H1 (cell line): ENCODE measurements at regions not wholly inside any gene's neighbourhood (a gene's known extent, or its start where the extent isn't known, plus 50 kb on each side); places are given as distances from the start of the nearest gene placed in this dataset.
A peak's percentile ranks its signal among the peaks of the same experiment; 100 is the strongest.

Experiments used
- CTCF ChIA-PET: fragments of 300-600 bp; sonication (Branson Sonifier 250); formaldehyde crosslinking; loops from one replicate; lab custom pipeline; 2021; ENCODE audit not compliant: partially characterized antibody; lab: Charles Lee
- POLR2A ChIA-PET: fragments of 300-600 bp; sonication (Branson Sonifier 250); formaldehyde crosslinking; loops from one replicate; lab custom pipeline; 2021; ENCODE audit warnings: inconsistent platforms; ENCODE audit not compliant: partially characterized antibody; lab: Charles Lee
- DNase-seq, 2 experiments: peaks; one replicate each; pipeline versions ENCODE4 v3.0.0 to v3.0.0-alpha.2; 2010 to 2022; ENCODE audit warnings: low spot score in 2 of 2, low read depth in 1 of 2, mixed read lengths in 1 of 2
- FAIRE-seq: peaks from 2 replicates; lab custom pipeline; 2011; peaks lifted over from hg19 to GRCh38; lab: Jason Lieb, UNC
- H2AFZ ChIP-seq: 2 replicates; pipeline ENCODE4 v1.8.1; 2012; ENCODE audit warnings: low read length, inconsistent platforms
- H2AK5ac ChIP-seq: 2 replicates; pipeline ENCODE4 v1.6.1; 2013; ENCODE audit warnings: low read depth, low read length
- H2BK120ac ChIP-seq: replicated peaks from 2 replicates; pipeline ENCODE3; 2013; ENCODE audit warnings: low read depth, low read length, inconsistent platforms
- H2BK12ac ChIP-seq: 2 replicates; pipeline ENCODE4 v1.6.1; 2013; ENCODE audit warnings: low read depth, low read length
- H2BK15ac ChIP-seq: 2 replicates; pipeline ENCODE4 v1.6.1; 2013; ENCODE audit warnings: low read length
- H2BK20ac ChIP-seq: 2 replicates; pipeline ENCODE4 v1.6.1; 2013; ENCODE audit warnings: low read length
- H2BK5ac ChIP-seq: 2 replicates; pipeline ENCODE4 v1.6.1; 2013; ENCODE audit warnings: low read depth, low read length
- H3K14ac ChIP-seq: 2 replicates; pipeline ENCODE4 v1.6.1; 2013; ENCODE audit warnings: inconsistent platforms; ENCODE audit not compliant: insufficient read length
- H3K18ac ChIP-seq: 2 replicates; pipeline ENCODE4 v1.6.1; 2013; ENCODE audit warnings: low read length; ENCODE audit errors: extremely low read depth
- H3K23ac ChIP-seq: 2 replicates; pipeline ENCODE4 v1.6.1; 2013; ENCODE audit warnings: inconsistent platforms; ENCODE audit not compliant: insufficient read length
- H3K23me2 ChIP-seq: 2 replicates; pipeline ENCODE4 v1.6.1; 2013; ENCODE audit warnings: low read depth, low read length
- H3K27ac ChIP-seq: 2 replicates; pipeline ENCODE4 v1.6.1; 2011; ENCODE audit warnings: low read depth, low read length, inconsistent platforms
- H3K27me3 ChIP-seq, 4 experiments: replicated peaks in 1 of 4; 1 replicate in 1 of 4; 2 replicates in 3 of 4; pipeline versions ENCODE4 v1.6.1 to v1.8.1; 2011 to 2013; ENCODE audit warnings: low read length in 3 of 4, mild to moderate bottlenecking in 3 of 4, inconsistent platforms in 2 of 4, mixed read lengths in 2 of 4, moderate library complexity in 1 of 4; ENCODE audit not compliant: control insufficient read depth in 3 of 4, insufficient read depth in 3 of 4; ENCODE audit errors: extremely low read depth in 1 of 4
- H3K36me3 ChIP-seq, 4 experiments: 2 replicates each; pipeline versions ENCODE4 v1.6.1 to v1.8.1; 2011 to 2013; ENCODE audit warnings: mild to moderate bottlenecking in 4 of 4, low read length in 3 of 4, moderate library complexity in 2 of 4, control low read depth in 1 of 4, inconsistent platforms in 1 of 4; ENCODE audit not compliant: insufficient read depth in 4 of 4, control insufficient read depth in 2 of 4
- H3K4ac ChIP-seq: replicated peaks from 2 replicates; pipeline ENCODE3; 2013; ENCODE audit warnings: low read length, low read depth, mixed read lengths, inconsistent platforms; ENCODE audit not compliant: insufficient read length
- H3K4me1 ChIP-seq, 4 experiments: replicated peaks in 1 of 4; 1 replicate in 1 of 4; 2 replicates in 3 of 4; pipeline versions ENCODE4 v1.6.1 to v1.8.1; 2011 to 2013; ENCODE audit warnings: low read length in 3 of 4, inconsistent platforms in 2 of 4, mixed read lengths in 1 of 4; ENCODE audit not compliant: insufficient read depth in 4 of 4, control insufficient read depth in 3 of 4
- H3K4me2 ChIP-seq, 2 experiments: 2 replicates each; pipeline versions ENCODE4 v1.6.1 to v1.8.1; 2011 to 2013; ENCODE audit warnings: low read depth in 2 of 2, low read length in 2 of 2, control low read depth in 1 of 2, inconsistent platforms in 1 of 2, mild to moderate bottlenecking in 1 of 2; ENCODE audit not compliant: insufficient read depth in 1 of 2
- H3K4me3 ChIP-seq, 4 experiments: fragments of 200-600, 300-600 bp in 1 of 4; sonication (generic), shearing (Covaris generic), sonication (Bioruptor Twin) in 1 of 4; 2 replicates each; pipeline versions ENCODE4 v1.5.1 to v1.8.1; 2011 to 2016; ENCODE audit warnings: low read length in 4 of 4, low read depth in 3 of 4, control low read depth in 2 of 4, inconsistent platforms in 2 of 4, mild to moderate bottlenecking in 2 of 4, mixed read lengths in 1 of 4, moderate library complexity in 1 of 4; ENCODE audit not compliant: insufficient read depth in 2 of 4; ENCODE audit errors: extremely low read depth in 1 of 4
- H3K56ac ChIP-seq: replicated peaks from 2 replicates; pipeline ENCODE3; 2013; ENCODE audit warnings: low read depth, mild to moderate bottlenecking, mixed read lengths, low read length, inconsistent platforms; ENCODE audit not compliant: insufficient read length
- H3K79me1 ChIP-seq: 2 replicates; pipeline ENCODE4 v1.6.1; 2013; ENCODE audit warnings: low read depth, low read length, control low read depth
- H3K79me2 ChIP-seq, 2 experiments: 2 replicates each; pipeline versions ENCODE4 v1.6.1 to v1.8.1; 2012 to 2013; ENCODE audit warnings: low read length in 2 of 2, mild to moderate bottlenecking in 2 of 2, inconsistent platforms in 1 of 2; ENCODE audit not compliant: insufficient read depth in 2 of 2, control insufficient read depth in 1 of 2
- H3K9ac ChIP-seq, 4 experiments: replicated peaks in 1 of 4; 1 replicate in 1 of 4; 2 replicates in 3 of 4; pipeline versions ENCODE4 v1.6.1 to v1.8.1; 2011 to 2013; ENCODE audit warnings: low read depth in 3 of 4, low read length in 3 of 4, control low read depth in 2 of 4, mild to moderate bottlenecking in 2 of 4, moderate library complexity in 2 of 4, inconsistent platforms in 1 of 4; ENCODE audit errors: extremely low read depth in 1 of 4
- H3K9me3 ChIP-seq, 2 experiments: 2 replicates each; pipeline versions ENCODE4 v1.6.1 to v1.8.1; 2012 to 2013; ENCODE audit warnings: mild to moderate bottlenecking in 2 of 2, moderate library complexity in 2 of 2, control low read depth in 1 of 2, inconsistent platforms in 1 of 2, low read depth in 1 of 2, low read length in 1 of 2, mixed read lengths in 1 of 2; ENCODE audit not compliant: insufficient read depth in 2 of 2
- H4K20me1 ChIP-seq, 2 experiments: replicated peaks in 1 of 2; 2 replicates each; pipeline versions ENCODE3 to v1.8.1; 2011 to 2013; ENCODE audit warnings: inconsistent platforms in 2 of 2, low read length in 2 of 2, mild to moderate bottlenecking in 1 of 2; ENCODE audit not compliant: insufficient read depth in 2 of 2, control insufficient read depth in 1 of 2
- H4K5ac ChIP-seq: 2 replicates; pipeline ENCODE4 v1.6.1; 2013; ENCODE audit warnings: low read length, low read depth, mixed read lengths, inconsistent platforms; ENCODE audit not compliant: insufficient read length
- H4K8ac ChIP-seq: 2 replicates; pipeline ENCODE4 v1.8.0; 2013; ENCODE audit warnings: mild to moderate bottlenecking, moderate library complexity, low read length, inconsistent platforms; ENCODE audit not compliant: insufficient read depth; ENCODE audit errors: extremely low read depth
- H4K91ac ChIP-seq: replicated peaks from 2 replicates; pipeline ENCODE3; 2013; ENCODE audit warnings: low read length, mixed read lengths, inconsistent platforms; ENCODE audit not compliant: insufficient read length
- BCL11A ChIP-seq, 2 experiments: IDR thresholded peaks; one replicate each; pipeline ENCODE4 v1.6.1; 2011; ENCODE audit warnings: low read depth in 2 of 2, low read length in 2 of 2, mild to moderate bottlenecking in 2 of 2
- CBX5 ChIP-seq: fragments of 300-800, 300-1000 bp; sonication (generic); IDR thresholded peaks from 2 replicates; pipeline ENCODE4 v1.7.1; 2016; ENCODE audit warnings: antibody characterized with exemption, low read length, low read depth
- CHD2 ChIP-seq: IDR thresholded peaks from 2 replicates; pipeline ENCODE4 v1.6.1; 2012; ENCODE audit warnings: low read length, improper control_type of control experiment
- CREB1 ChIP-seq: IDR thresholded peaks from 2 replicates; pipeline ENCODE4 v1.6.1; 2012; ENCODE audit warnings: inconsistent platforms
- CTBP2 ChIP-seq: IDR thresholded peaks from 2 replicates; pipeline ENCODE4 v1.7.0; 2011; ENCODE audit warnings: borderline replicate concordance, mild to moderate bottlenecking, moderate library complexity, mixed read lengths, low read length; ENCODE audit not compliant: insufficient read depth, insufficient read length
- CTCF ChIP-seq, 3 experiments: IDR thresholded peaks; 1 replicate in 2 of 3; 2 replicates in 1 of 3; pipeline versions ENCODE4 v1.5.1 to v1.6.1; 2011; ENCODE audit warnings: low read length in 3 of 3, mild to moderate bottlenecking in 3 of 3, inconsistent platforms in 2 of 3, low read depth in 1 of 3, moderate library complexity in 1 of 3; ENCODE audit not compliant: insufficient read depth in 1 of 3; ENCODE audit errors: control extremely low read depth in 1 of 3
- EP300 ChIP-seq, 2 experiments: IDR thresholded peaks; 1 replicate in 1 of 2; 2 replicates in 1 of 2; pipeline ENCODE4 v1.6.1; 2011 to 2012; ENCODE audit warnings: low read depth in 2 of 2, low read length in 2 of 2, mild to moderate bottlenecking in 2 of 2, borderline replicate concordance in 1 of 2, inconsistent platforms in 1 of 2, moderate library complexity in 1 of 2
- NRF1 ChIP-seq: IDR thresholded peaks from 2 replicates; pipeline ENCODE4 v1.6.1; 2011; ENCODE audit warnings: mild to moderate bottlenecking, low read depth, low read length, improper control_type of control experiment
- RAD21 ChIP-seq, 2 experiments: IDR thresholded peaks in 1 of 2; conservative IDR thresholded peaks in 1 of 2; 2 replicates each; pipeline ENCODE4 v1.6.1; 2011; ENCODE audit warnings: low read depth in 2 of 2, low read length in 2 of 2, improper control_type of control experiment in 1 of 2, inconsistent platforms in 1 of 2, mild to moderate bottlenecking in 1 of 2, moderate library complexity in 1 of 2
- SUZ12 ChIP-seq: fragments of 200-600 bp; sonication (generic); IDR thresholded peaks from 2 replicates; pipeline ENCODE4 v1.6.1; 2012; ENCODE audit warnings: mild to moderate bottlenecking, inconsistent platforms, low read length, moderate library complexity, mixed read lengths
- WGBS, 2 experiments: shearing (Covaris generic) in 1 of 2; methylation state at CpG; one replicate each; pipeline versions ENCODE4 v1.1.6 to v1.1.7; 2013 to 2015; ENCODE audit warnings: low lambda C conversion rate in 2 of 2, mixed read lengths in 2 of 2, inconsistent platforms in 1 of 2, low coverage in 1 of 2, missing lambda C conversion rate in 1 of 2; ENCODE audit not compliant: insufficient replicate concordance in 2 of 2, insufficient coverage in 1 of 2, insufficient read length in 1 of 2; ENCODE audit errors: extremely low coverage in 1 of 2, missing lambda C conversion rate in 1 of 2; 5-methylcytosine and 5-hydroxymethylcytosine counted together

GRCh38 chr10:52951824-52952223, 179.2 kb upstream of the MBL2 start:
- no peak overlapping the region for H3K14ac ChIP-seq
- H4K20me1 ChIP-seq = no peaks in the 10 kb centered on the region
- H3K23ac ChIP-seq = no peak overlapping the region
- no peaks in the 10 kb centered on the region for H3K23me2 ChIP-seq
- DNase-seq (peak; percentile 74 to 87), FAIRE-seq (peak; percentile 92)
- peaks cover 0 to 5% (median 0%) of the 10 kb centered on the region in 4 experiments; a peak in 2 of 7 replicates for H3K4me1 ChIP-seq
- no peak overlapping the region for H2BK15ac ChIP-seq
- peak overlapping the region; percentile 98 for H2BK20ac ChIP-seq
- H3K27ac ChIP-seq = no peak overlapping the region
- no peaks in the 10 kb centered on the region for H3K79me2 ChIP-seq
- H2BK12ac ChIP-seq = peak overlapping the region; percentile 96
- ChIA-PET POLR2A (interaction anchor here (0.7 to 1.7 kb wide), 4 partner anchors 13 to 646 kb away, joined by 3 to 6 read pairs (median 4); no protein-coding TSS in a partner anchor), CTCF (interaction anchor here (0.6 to 4.9 kb wide), 26 partner anchors 9 to 858 kb away, joined by 3 to 79 read pairs (median 4); no protein-coding TSS in a partner anchor)
- H2AFZ ChIP-seq = no peak overlapping the region
- peaks cover 4 to 10% of the 10 kb centered on the region in 2 experiments for H3K9me3 ChIP-seq
- H4K8ac ChIP-seq = no peak overlapping the region
- no peak overlapping the region for H3K4me3 ChIP-seq
- H3K56ac ChIP-seq = no peak overlapping the region
- peak overlapping the region; percentile 84 for H2BK120ac ChIP-seq
- H2AK5ac ChIP-seq = no peak overlapping the region; the same call in 1 of the 2 replicates
- H3K27me3 ChIP-seq = no peaks in the 10 kb centered on the region
- no peak overlapping the region for H3K4ac ChIP-seq
- peak overlapping the region; percentile 92; the same call in 1 of the 2 replicates for H2BK5ac ChIP-seq
- peak overlapping the region; percentile 54; the same call in 1 of the 2 replicates for H3K18ac ChIP-seq
- H4K91ac ChIP-seq = peak overlapping the region; percentile 76
- 52% methylated on average over 5 of the region's 5 CpGs; no CpG with 5 or more reads in 1 of the 2 experiments for WGBS, 2 experiments
- H3K79me1 ChIP-seq = no peaks in the 10 kb centered on the region
- no peak overlapping the region; a peak in 1 of 7 replicates for H3K9ac ChIP-seq
- H3K36me3 ChIP-seq = peaks cover 0 to 3% (median 1%) of the 10 kb centered on the region in 4 experiments; a peak in 2 of 8 replicates
- no peak overlapping the region for H4K5ac ChIP-seq
- H3K4me2 ChIP-seq = no peak overlapping the region
- TF ChIP-seq CTCF (IDR thresholded peaks at IDR 0.05; ENCODE audit: control extremely low read depth in 1 of 3, insufficient read depth in 1 of 3, low read depth in 1 of 3, low read length in 3 of 3) (peak; percentile 72 to 93 (median 73)), EP300 (IDR thresholded peaks at IDR 0.05; ENCODE audit: borderline replicate concordance in 1 of 2, low read depth in 2 of 2, low read length in 2 of 2) (no peak), CHD2 (0 out of 2 replicates have a peak, but pooled peaks have one; percentile 19), BCL11A (IDR thresholded peaks at IDR 0.05; ENCODE audit: low read depth in 2 of 2, low read length in 2 of 2) (no peak), CTBP2 (no peak), NRF1 (no peak), SUZ12 (no peak), CBX5 (no peak), RAD21 (IDR thresholded peaks at IDR 0.05 in 1 of 2, conservative IDR thresholded peaks at IDR 0.05 in 1 of 2; ENCODE audit: low read depth in 2 of 2, low read length in 2 of 2) (peak; percentile 92 to 93), CREB1 (no peak)
